SU-DHL-6 (cell line): ENCODE measurements at regions not wholly inside any gene's neighbourhood (a gene's known extent, or its start where the extent isn't known, plus 50 kb on each side); places are given as distances from the start of the nearest gene placed in this dataset.

Experiments used
- CTCF ChIP-seq: fragments of 200-600 bp; sonication (generic); IDR thresholded peaks from one replicate; pipeline ENCODE4 v1.5.1; 2017; ENCODE audit warnings: antibody characterized with exemption, mild to moderate bottlenecking, low read length, moderate library complexity; ENCODE audit not compliant: insufficient read depth, poor library complexity, severe bottlenecking
- EZH2phosphoT487 ChIP-seq: fragments of 200-600 bp; sonication (generic), shearing (Covaris generic); conservative IDR thresholded peaks from 2 replicates; pipeline ENCODE4 v1.6.1; 2018; ENCODE audit warnings: mild to moderate bottlenecking, antibody characterized with exemption, low read length, moderate library complexity, mixed read lengths

- TF ChIP-seq EZH2phosphoT487 (no peak), CTCF (no peak)
Measured at GRCh38 chr2:6024229-6024628, 332.0 kb downstream of the SOX11 start.
